ENCODE measurements at regions not wholly inside any gene's neighbourhood (a gene's known extent, or its start where the extent isn't known, plus 50 kb on each side); places are given as distances from the start of the nearest gene placed in this dataset.

- TF ChIP-seq, protein P1, sequence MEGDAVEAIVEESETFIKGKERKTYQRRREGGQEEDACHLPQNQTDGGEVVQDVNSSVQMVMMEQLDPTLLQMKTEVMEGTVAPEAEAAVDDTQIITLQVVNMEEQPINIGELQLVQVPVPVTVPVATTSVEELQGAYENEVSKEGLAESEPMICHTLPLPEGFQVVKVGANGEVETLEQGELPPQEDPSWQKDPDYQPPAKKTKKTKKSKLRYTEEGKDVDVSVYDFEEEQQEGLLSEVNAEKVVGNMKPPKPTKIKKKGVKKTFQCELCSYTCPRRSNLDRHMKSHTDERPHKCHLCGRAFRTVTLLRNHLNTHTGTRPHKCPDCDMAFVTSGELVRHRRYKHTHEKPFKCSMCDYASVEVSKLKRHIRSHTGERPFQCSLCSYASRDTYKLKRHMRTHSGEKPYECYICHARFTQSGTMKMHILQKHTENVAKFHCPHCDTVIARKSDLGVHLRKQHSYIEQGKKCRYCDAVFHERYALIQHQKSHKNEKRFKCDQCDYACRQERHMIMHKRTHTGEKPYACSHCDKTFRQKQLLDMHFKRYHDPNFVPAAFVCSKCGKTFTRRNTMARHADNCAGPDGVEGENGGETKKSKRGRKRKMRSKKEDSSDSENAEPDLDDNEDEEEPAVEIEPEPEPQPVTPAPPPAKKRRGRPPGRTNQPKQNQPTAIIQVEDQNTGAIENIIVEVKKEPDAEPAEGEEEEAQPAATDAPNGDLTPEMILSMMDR (IDR thresholded peaks at IDR 0.05) = no peak
- TF ChIP-seq POLR2A (IDR thresholded peaks at IDR 0.05) = no peak
Observed at GRCh38 chr2:8484502-8485283, 197.2 kb upstream of the ID2 start.
